ENCODE measurements at regions not wholly inside any gene's neighbourhood (a gene's known extent, or its start where the extent isn't known, plus 50 kb on each side); places are given as distances from the start of the nearest gene placed in this dataset.
A peak's percentile ranks its signal among the peaks of the same experiment; 100 is the strongest.

- no peaks in the 10 kb centered on the region for H3K27me3 ChIP-seq
- no peak for TF ChIP-seq CTCF (IDR thresholded peaks at IDR 0.05)
- TF ChIP-seq POLR2A (IDR thresholded peaks at IDR 0.05) = no peak
- no peak for TF ChIP-seq EP300 (IDR thresholded peaks at IDR 0.05)
- no peak for TF ChIP-seq POLR2AphosphoS5 (IDR thresholded peaks at IDR 0.05)
- H3K27ac ChIP-seq = no peak overlapping the region
- H3K9me3 ChIP-seq = no peaks in the 10 kb centered on the region
- no peak overlapping the region for H3K4me3 ChIP-seq
- DNase-seq (no peak), ATAC-seq (ENCODE audit: low FRiP score in 2 of 2) (no peak)
- no peaks in the 10 kb centered on the region for H3K36me3 ChIP-seq
- peaks cover 0 to 13% (median 2%) of the 10 kb centered on the region in 4 donors for H3K4me1 ChIP-seq
- 85 to 88% methylated on average over 1 of the region's 1 CpG for WGBS, 2 donors
Measured at GRCh38 chr1:228853637-228854036, 118.4 kb downstream of the RHOU start.

GRCh38 chr1:228854907-228855306 is 119.6 kb downstream of the RHOU start:
- Histone ChIP-seq H3K9me3 (no peaks in the 10 kb centered on the region), H3K4me1 (peaks cover 0 to 6% (median 1%) of the 10 kb centered on the region in 4 donors), H3K4me3 (no peak overlapping the region), H3K27ac (no peak overlapping the region), H3K27me3 (no peaks in the 10 kb centered on the region), H3K36me3 (no peaks in the 10 kb centered on the region)
- DNase-seq (no peak), ATAC-seq (ENCODE audit: low FRiP score in 2 of 2) (no peak)
- WGBS, 2 donors = 91 to 94% methylated on average over 3 of the region's 3 CpGs
- TF ChIP-seq EP300 (IDR thresholded peaks at IDR 0.05) (no peak), POLR2AphosphoS5 (IDR thresholded peaks at IDR 0.05) (no peak), POLR2A (IDR thresholded peaks at IDR 0.05) (no peak), CTCF (IDR thresholded peaks at IDR 0.05) (no peak)

- DNase-seq = no peak
- Histone ChIP-seq H3K9me3 (no peaks in the 10 kb centered on the region), H3K27me3 (no peaks in the 10 kb centered on the region), H3K36me3 (no peaks in the 10 kb centered on the region), H3K4me3 (no peak overlapping the region), H3K27ac (no peak overlapping the region), H3K4me1 (peaks cover 0 to 1% (median 0%) of the 10 kb centered on the region in 4 donors)
- no peak for TF ChIP-seq POLR2AphosphoS5 (IDR thresholded peaks at IDR 0.05)
- TF ChIP-seq CTCF (IDR thresholded peaks at IDR 0.05) = no peak
- TF ChIP-seq EP300 (IDR thresholded peaks at IDR 0.05) = no peak
- no peak for TF ChIP-seq POLR2A (IDR thresholded peaks at IDR 0.05)
- ATAC-seq (ENCODE audit: low FRiP score in 2 of 2) = no peak
Measured at GRCh38 chr1:228857611-228858010, 122.3 kb downstream of the RHOU start.

GRCh38 chr1:228860911-228861831 is 125.9 kb downstream of the RHOU start:
- no peak overlapping the region for H3K27ac ChIP-seq
- H3K4me3 ChIP-seq = no peak overlapping the region
- TF ChIP-seq CTCF (IDR thresholded peaks at IDR 0.05) (no peak), POLR2AphosphoS5 (IDR thresholded peaks at IDR 0.05) (no peak), EP300 (IDR thresholded peaks at IDR 0.05) (no peak), POLR2A (IDR thresholded peaks at IDR 0.05) (no peak)
- H3K36me3 ChIP-seq = no peaks in the 10 kb centered on the region
- no peaks in the 10 kb centered on the region for H3K9me3 ChIP-seq
- ATAC-seq (ENCODE audit: low FRiP score in 2 of 2) (peak; percentile 34 to 59), DNase-seq (peak in 1 of 2 donors; percentile 28)
- no peaks in the 10 kb centered on the region for H3K27me3 ChIP-seq
- 79 to 87% methylated on average over 14 to 16 of the region's 16 CpGs for WGBS, 2 donors
- H3K4me1 ChIP-seq = peaks cover 4 to 7% (median 5%) of the 10 kb centered on the region in 4 donors

GRCh38 chr1:228861832-228862180 is 126.5 kb downstream of the RHOU start:
- no peak overlapping the region for H3K4me3 ChIP-seq
- H3K27me3 ChIP-seq = no peaks in the 10 kb centered on the region
- H3K9me3 ChIP-seq = no peaks in the 10 kb centered on the region
- WGBS, 2 donors = 58 to 67% methylated on average over 3 of the region's 3 CpGs
- no peaks in the 10 kb centered on the region for H3K36me3 ChIP-seq
- DNase-seq = no peak
- no peak overlapping the region for H3K27ac ChIP-seq
- peaks cover 4 to 7% (median 5%) of the 10 kb centered on the region in 4 donors for H3K4me1 ChIP-seq
- peak in 1 of 2 donors; percentile 25 for ATAC-seq (ENCODE audit: low FRiP score in 2 of 2)
- TF ChIP-seq EP300 (IDR thresholded peaks at IDR 0.05) (no peak), POLR2A (IDR thresholded peaks at IDR 0.05) (no peak), POLR2AphosphoS5 (IDR thresholded peaks at IDR 0.05) (no peak), CTCF (IDR thresholded peaks at IDR 0.05) (no peak)

Data from upper lobe of left lung (tissue), 6 donors.